Body of pancreas (tissue), 4 donors: ENCODE measurements at regions not wholly inside any gene's neighbourhood (a gene's known extent, or its start where the extent isn't known, plus 50 kb on each side); places are given as distances from the start of the nearest gene placed in this dataset.

ENCODE experiments used
- POLR2A ChIP-seq, 3 donors: fragments of 450-650 bp; IDR thresholded peaks; one replicate each; pipeline ENCODE4 v1.6.1; 2016; ENCODE audit warnings: antibody characterized with exemption in 3 of 3, mild to moderate bottlenecking in 2 of 3
- TF ChIP-seq, protein P1 (sequence below), 7 experiments: fragments of 450-650 bp in 4 of 7; fragments of 200-600 bp in 3 of 7; sonication (generic) in 3 of 7; IDR thresholded peaks; one replicate each; pipeline ENCODE4 v1.5.1; 2016 to 2019; ENCODE audit warnings: antibody characterized with exemption in 7 of 7

DNA sequence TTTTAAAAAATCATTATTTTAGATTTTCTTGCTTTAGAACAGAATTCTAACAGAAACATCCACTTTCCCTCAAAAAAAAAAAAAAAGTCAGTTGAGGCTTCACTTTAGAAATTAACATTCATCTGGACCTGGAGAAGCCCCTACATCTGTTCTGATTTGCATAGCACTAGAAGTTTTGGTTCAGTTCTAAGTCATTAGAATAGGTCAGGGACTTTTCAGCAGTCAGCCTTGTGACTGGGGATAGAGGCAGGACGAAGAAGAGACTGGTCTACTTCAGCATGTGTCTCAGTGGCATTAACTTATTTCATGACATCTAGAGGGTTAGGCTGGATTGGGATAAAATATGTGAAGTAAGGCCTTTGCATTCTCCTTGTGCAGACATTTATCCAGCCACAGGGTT lies 215.8 kb upstream of the DAB2 start:
- TF ChIP-seq POLR2A (IDR thresholded peaks at IDR 0.05), result no peak
- TF ChIP-seq, protein P1, sequence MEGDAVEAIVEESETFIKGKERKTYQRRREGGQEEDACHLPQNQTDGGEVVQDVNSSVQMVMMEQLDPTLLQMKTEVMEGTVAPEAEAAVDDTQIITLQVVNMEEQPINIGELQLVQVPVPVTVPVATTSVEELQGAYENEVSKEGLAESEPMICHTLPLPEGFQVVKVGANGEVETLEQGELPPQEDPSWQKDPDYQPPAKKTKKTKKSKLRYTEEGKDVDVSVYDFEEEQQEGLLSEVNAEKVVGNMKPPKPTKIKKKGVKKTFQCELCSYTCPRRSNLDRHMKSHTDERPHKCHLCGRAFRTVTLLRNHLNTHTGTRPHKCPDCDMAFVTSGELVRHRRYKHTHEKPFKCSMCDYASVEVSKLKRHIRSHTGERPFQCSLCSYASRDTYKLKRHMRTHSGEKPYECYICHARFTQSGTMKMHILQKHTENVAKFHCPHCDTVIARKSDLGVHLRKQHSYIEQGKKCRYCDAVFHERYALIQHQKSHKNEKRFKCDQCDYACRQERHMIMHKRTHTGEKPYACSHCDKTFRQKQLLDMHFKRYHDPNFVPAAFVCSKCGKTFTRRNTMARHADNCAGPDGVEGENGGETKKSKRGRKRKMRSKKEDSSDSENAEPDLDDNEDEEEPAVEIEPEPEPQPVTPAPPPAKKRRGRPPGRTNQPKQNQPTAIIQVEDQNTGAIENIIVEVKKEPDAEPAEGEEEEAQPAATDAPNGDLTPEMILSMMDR (IDR thresholded peaks at IDR 0.05), result no peak
